ENCODE measurements at regions not wholly inside any gene's neighbourhood (a gene's known extent, or its start where the extent isn't known, plus 50 kb on each side); places are given as distances from the start of the nearest gene placed in this dataset.

GRCh38 chr13:34002924-34003323 is 185.0 kb downstream of the RFC3 start:
- no peak for DNase-seq (ENCODE audit: low spot score)

DNA sequence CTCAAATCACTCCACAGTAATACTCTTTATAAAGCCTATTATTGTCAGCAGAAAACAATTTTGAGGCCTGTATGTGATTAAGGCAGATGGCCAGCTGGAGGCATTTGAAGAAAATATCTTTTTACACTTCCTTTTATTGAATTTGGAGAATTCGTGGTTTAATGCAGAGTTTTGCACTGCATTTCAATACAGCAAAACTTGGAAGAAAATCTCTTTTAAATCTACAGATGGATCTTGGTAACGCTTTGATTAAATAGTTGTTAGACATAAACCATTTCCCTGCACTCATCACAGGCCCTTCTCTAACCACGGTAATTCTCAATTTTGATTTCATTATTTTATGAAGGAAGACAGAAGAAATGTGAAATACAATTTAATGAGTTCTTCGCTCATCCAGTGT is 185.7 kb downstream of the RFC3 start:
- DNase-seq (ENCODE audit: low spot score), result no peak

DNA sequence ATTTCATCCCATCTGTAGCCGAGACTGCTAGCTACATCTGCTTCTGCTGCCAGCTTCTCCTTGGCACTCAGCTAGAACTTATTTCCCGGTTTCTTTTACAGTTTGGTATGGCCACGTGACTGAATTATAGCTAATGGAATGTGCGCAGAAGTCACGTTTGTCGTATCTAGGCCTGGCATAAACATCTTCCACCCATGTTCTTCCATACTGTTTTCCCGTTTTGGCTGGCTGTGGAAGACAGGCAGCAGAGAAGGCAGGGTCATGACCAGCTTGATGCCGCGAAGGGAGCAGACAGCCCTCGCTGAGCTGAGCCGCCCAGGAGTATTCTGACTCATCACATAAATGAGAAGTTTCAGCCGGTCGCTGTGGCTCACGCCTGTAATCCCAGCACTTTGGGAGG is 186.7 kb downstream of the RFC3 start:
- no peak for DNase-seq (ENCODE audit: low spot score)

- DNase-seq (ENCODE audit: low spot score), result no peak
Measured at GRCh38 chr13:34006011-34006410, 188.1 kb downstream of the RFC3 start.

DNA sequence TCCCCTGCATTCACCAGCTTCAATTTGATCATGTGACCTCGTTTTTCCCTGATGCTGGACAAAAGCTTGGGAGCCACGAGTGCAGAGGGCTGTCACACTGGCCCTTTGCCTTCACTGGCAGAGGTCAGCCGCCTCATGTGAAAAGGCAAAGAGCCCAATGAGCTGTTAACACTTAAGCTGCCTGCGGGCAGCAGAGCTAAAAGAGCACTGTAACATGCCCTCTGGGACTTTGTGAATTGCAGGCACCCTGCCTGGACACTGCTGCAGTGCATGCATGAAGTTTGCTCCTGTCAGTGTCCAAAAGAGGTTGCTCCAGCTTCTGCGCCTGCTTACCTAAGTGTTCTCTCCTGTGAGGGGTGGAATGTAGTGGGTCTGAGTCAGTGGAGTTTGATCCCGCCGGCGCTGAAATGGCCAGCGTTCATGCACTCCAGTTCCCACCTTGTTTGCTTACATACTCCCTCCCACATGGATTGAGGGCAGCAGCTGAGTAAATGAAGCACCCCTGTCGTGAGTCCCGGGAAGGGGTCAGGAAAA is 193.7 kb downstream of the RFC3 start:
- DNase-seq (ENCODE audit: low spot score), result peak; percentile 29

DNA sequence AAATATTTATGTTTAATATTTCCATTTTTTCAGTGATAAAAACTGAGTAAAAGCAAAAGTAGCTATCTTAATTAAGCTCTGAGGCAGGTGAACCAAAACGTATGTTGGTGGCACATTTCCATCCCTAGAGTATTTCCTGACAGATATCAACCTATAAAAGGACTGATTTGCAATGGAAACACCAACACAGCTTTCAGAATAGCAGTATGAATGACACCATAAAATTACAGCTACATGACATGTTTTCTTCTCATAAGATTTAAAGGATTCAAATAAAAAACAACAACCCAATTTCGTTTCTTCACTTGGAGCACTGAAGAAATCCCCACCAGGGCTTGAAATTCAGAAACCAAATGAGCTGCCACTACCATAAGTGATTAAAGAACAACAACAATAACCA is 194.4 kb downstream of the RFC3 start:
- DNase-seq (ENCODE audit: low spot score), result no peak

DNA sequence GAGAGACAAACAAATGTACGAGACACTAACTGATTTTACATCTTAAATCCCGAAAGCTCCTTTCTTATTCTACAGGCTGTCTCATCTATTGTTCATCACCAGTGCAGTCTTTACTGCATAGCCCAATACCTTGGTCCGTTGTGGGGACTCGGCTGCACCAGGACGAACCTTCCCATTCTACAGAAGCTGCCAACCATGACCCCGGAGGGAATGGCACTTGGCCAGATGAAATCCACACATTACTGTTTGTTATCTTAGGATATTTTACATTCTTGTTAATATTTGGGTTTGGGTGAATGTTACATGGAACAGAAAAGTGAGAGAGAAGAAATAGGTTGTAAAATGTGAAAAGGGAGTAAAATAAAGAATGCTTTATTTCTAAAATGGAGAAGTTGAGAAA is 195.1 kb downstream of the RFC3 start:
- DNase-seq (ENCODE audit: low spot score), result no peak

- no peak for DNase-seq (ENCODE audit: low spot score)
Measured at GRCh38 chr13:34017231-34017630, 199.3 kb downstream of the RFC3 start.

DNA sequence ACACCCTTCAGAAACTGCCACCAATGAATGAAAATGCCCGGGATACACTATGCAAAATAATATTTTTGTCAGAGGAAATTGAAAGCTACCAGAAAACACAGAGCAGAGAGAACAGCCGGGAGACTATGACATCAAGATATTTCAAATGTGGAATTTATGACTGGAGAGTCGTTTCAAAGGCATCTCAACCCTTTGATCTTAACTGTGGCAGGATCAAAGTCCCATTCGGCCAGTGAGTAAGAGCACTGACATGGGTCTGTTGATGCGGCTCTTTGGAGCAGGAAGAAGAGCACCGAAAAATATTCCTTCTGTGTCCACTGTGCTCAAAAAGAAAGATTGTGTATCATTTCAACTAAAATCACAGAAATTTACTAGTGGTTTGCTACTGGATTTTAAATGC is 201.9 kb downstream of the RFC3 start:
- peak; percentile 11 for DNase-seq (ENCODE audit: low spot score)

- no peak for DNase-seq (ENCODE audit: low spot score)
Measured at GRCh38 chr13:34020388-34020787, 202.4 kb downstream of the RFC3 start.

- DNase-seq (ENCODE audit: low spot score), result no peak
Measured at GRCh38 chr13:34021619-34022018, 203.7 kb downstream of the RFC3 start.

DNA sequence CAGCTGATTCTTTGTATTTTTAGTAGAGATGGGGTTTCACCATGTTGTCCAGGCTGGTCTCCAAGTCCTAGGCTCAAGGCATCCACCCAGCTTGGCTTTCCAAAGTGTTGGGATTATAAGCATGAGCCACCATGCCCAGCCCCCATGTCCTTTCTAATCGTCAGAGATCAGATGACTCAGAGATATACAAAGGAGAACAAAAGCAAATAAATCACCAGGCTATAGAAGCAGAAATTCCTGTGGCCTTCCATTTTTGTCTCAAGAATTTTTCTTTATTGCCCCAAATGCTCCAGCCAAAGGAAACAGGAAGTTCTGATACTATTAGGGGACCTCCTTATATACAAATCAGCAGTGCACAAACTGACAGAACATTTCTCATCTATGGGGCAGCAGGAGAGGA is 207.8 kb downstream of the RFC3 start:
- no peak for DNase-seq (ENCODE audit: low spot score)

DNA sequence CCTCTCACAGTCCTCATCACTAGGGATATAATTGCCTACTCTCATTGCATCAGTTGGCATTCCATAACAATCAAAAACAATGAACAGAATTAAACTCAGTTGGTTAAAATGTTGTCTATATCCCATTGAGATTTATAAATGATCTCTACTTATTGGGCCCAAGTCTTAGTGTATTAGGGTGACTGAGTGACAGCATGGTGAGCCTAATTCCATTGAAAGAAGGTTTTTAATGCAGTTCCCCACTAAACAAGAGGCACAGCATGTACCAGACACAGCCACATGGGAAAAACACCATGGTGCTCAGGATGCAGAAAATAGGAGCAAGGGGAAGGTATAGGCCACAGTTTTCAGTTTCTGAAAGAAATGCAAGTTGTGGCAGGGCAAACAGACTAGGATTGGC is 208.4 kb downstream of the RFC3 start:
- DNase-seq (ENCODE audit: low spot score), result no peak

- no peak for DNase-seq (ENCODE audit: low spot score)
Measured at GRCh38 chr13:34028496-34029442, 210.8 kb downstream of the RFC3 start.

DNA sequence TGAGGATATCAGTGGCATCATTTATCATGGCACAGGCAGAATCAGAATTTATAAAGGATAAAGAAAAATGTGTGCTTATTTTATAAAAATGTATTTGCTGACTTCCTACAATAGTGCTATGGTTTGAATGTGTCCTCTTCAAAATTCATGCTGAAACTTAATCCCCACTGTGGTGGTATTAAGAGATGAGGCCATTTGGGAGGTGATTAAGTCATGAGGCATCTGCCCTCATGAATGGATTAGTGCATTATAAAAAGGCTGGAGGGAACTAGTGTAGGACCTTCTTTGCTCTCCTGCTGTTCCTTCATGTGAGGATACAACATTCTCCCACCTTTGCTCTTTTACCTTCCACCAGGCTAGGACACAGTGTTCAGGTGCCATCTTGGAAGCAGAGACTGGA is 212.8 kb downstream of the RFC3 start:
- DNase-seq (ENCODE audit: low spot score), result no peak

- no peak for DNase-seq (ENCODE audit: low spot score)
Measured at GRCh38 chr13:34031610-34032009, 213.7 kb downstream of the RFC3 start.

DNA sequence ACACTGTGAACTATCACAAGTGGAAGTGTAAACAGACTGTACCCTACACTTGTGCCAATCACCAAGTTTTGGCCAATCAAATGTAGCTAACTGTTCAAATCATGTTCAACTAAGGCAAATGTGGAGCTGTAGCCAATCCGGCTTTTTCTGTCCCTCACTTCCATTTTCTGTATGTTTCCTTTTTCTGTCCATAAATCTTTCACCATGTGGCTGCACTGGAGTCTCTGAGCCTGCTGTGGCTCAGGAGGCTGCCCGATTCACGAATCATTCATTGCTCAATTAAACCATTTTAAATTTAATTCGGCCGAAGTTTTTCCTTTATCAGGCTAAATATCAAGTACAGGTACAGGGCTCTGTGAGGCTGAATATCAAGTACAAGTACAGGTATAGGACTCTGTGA is 216.5 kb downstream of the RFC3 start:
- DNase-seq (ENCODE audit: low spot score), result no peak

GRCh38 chr13:34035178-34035577 is 217.2 kb downstream of the RFC3 start:
- no peak for DNase-seq (ENCODE audit: low spot score)

- no peak for DNase-seq (ENCODE audit: low spot score)
Measured at GRCh38 chr13:34035676-34036325, 217.9 kb downstream of the RFC3 start.

- DNase-seq (ENCODE audit: low spot score), result no peak
Measured at GRCh38 chr13:34037636-34038540, 219.9 kb downstream of the RFC3 start.

GRCh38 chr13:34038541-34039068 is 220.7 kb downstream of the RFC3 start:
- no peak for DNase-seq (ENCODE audit: low spot score)

GRCh38 chr13:34039678-34040077 is 221.7 kb downstream of the RFC3 start:
- no peak for DNase-seq (ENCODE audit: low spot score)
